ENCODE measurements at regions not wholly inside any gene's neighbourhood (a gene's known extent, or its start where the extent isn't known, plus 50 kb on each side); places are given as distances from the start of the nearest gene placed in this dataset.

DNA sequence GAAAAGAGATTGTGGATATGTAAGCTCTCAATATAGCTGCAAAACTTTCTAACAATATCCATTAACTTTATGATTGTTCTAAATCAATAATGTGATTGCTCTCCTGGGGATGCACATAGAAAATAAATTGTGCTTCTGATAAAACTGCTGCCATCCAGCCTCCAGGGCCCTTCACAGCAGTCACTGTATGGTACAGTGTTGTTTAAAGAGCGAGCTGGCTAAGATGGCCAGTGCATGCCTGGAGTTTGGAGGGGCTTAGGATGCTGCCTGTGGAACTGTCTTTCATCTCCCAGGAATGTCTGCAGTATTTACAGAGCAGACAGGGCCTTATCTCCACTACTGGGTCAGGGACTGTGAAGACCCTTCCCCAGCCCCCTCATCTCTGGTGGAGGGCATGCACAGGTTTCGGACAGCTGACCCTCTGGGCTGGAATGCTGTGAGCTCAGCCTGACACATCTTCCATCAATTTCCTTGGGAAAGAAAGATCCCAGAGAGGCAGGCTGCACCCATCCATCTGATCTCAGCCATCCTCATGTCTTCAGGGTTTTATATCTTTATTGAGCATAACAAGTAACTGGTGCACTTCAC lies 137.0 kb downstream of the PLPP3 start:
- in situ Hi-C loops (cut with MboI; ENCODE audit: low pct_unique_long_range_greater_than_20kb, low sequenced_read_pairs, unreplicated experiment): no loop called here
- DNase-seq (ENCODE audit: low spot score): no peak
- TF ChIP-seq, protein P1, sequence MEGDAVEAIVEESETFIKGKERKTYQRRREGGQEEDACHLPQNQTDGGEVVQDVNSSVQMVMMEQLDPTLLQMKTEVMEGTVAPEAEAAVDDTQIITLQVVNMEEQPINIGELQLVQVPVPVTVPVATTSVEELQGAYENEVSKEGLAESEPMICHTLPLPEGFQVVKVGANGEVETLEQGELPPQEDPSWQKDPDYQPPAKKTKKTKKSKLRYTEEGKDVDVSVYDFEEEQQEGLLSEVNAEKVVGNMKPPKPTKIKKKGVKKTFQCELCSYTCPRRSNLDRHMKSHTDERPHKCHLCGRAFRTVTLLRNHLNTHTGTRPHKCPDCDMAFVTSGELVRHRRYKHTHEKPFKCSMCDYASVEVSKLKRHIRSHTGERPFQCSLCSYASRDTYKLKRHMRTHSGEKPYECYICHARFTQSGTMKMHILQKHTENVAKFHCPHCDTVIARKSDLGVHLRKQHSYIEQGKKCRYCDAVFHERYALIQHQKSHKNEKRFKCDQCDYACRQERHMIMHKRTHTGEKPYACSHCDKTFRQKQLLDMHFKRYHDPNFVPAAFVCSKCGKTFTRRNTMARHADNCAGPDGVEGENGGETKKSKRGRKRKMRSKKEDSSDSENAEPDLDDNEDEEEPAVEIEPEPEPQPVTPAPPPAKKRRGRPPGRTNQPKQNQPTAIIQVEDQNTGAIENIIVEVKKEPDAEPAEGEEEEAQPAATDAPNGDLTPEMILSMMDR (IDR thresholded peaks at IDR 0.05; ENCODE audit: extremely low read depth, insufficient read depth, missing control alignments): no peak

DNA sequence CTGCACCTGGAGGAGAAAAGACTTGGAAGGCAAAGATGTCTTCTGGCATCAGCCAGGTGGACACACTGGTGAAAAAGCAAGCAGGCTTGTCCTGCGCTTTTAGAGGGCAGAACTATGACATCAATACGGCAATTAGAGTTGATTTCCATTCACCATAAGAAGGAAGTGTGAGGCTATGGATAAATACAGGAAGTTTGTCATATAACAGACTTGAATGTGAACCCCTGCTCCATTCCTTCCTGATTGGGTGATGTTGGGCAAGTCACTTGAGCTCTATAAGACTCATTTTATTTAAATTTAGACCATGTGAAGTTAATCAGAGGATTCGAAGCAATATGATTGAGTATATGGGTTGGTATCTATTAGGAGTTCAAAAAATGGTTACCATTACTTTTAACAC lies 137.8 kb downstream of the PLPP3 start:
- TF ChIP-seq, protein P1 (IDR thresholded peaks at IDR 0.05; ENCODE audit: extremely low read depth, insufficient read depth, missing control alignments): no peak
- in situ Hi-C loops (cut with MboI; ENCODE audit: low pct_unique_long_range_greater_than_20kb, low sequenced_read_pairs, unreplicated experiment): no loop called here
- DNase-seq (ENCODE audit: low spot score): no peak

DNA sequence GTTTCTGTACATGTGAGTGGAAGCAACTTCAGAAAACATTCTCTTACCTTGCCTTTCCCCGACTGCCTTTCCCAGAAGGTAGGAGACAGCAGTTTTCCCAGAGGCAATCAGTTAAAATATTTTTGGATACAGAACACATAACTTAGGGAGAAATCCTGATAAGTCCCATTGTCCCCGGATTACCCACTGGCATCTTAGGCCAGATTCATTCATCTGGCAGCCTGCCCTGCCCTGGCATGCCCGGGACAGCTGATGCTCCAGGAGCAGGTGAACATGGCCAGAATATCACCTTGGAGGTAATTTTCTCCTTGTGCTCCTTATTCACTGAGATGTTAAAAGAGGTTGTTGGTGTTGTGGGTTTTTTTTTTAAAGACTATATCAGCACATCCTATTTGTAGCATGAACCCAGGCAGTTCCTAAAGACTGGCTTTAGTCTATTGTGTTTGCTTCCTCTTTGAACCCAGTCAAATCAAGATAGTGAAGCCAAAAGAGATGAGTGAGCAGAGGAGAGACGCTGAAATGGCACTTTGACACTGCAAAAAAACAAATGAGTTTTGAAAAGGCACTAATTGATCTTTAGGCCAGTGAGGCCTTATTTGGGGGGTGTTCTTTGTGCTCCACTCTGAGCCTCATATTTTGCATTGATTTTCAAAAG lies 139.6 kb downstream of the PLPP3 start:
- no peak for DNase-seq (ENCODE audit: low spot score)
- in situ Hi-C loops (cut with MboI; ENCODE audit: low pct_unique_long_range_greater_than_20kb, low sequenced_read_pairs, unreplicated experiment): no loop called here
- TF ChIP-seq, protein P1 (IDR thresholded peaks at IDR 0.05; ENCODE audit: extremely low read depth, insufficient read depth, missing control alignments): no peak

DNA sequence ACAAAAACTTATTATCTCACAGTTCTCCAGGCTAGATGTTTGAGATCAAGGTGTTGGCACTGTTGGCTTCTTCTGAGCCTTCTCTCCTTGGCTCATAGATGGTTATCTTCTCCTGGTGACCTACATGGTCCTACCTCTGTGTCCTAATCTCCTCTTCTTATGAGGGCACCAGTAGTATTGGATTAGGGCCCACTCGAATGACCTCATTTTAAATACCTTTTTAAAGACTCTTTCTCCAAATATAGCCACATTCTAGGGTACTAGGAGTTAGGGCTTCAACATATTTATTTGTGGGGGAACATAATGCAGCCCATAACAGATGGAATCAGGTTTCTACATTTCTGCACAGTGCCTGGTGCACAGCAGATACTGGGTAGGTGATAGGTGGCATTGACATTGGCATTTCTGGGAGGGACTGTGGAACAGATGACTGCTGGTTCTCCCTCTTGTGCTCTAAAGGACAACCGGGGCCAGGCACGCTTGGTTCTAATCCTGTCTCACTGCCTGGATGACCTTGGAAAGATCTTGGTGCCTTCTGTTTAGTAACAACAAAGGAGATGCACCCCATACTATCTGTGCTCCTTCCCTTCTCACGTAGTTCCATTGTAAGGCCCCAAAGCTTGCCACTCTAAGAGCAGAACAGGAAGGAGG lies 140.3 kb downstream of the PLPP3 start:
- DNase-seq (ENCODE audit: low spot score): no peak
- in situ Hi-C loops (cut with MboI; ENCODE audit: low pct_unique_long_range_greater_than_20kb, low sequenced_read_pairs, unreplicated experiment): no loop called here

DNA sequence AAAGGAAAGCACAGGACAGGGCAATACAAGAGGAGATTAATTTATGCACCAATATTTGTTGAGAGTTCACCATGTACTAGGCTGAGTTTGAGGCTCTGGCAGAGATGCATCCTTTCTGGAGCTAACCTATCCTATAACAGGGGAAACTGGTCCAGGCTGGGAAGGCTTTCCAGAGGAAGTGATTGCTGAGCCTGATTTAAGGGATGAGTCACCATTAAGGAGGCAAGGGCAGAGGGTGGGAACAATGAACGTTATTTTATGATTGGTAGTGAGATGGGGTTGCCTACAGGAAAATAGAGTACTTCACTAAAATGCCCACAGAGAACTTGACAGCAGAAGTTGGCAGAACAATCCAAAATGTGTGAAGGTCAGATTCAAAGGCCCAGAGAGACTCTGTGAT lies 141.4 kb downstream of the PLPP3 start:
- TF ChIP-seq, protein P1 (IDR thresholded peaks at IDR 0.05; ENCODE audit: extremely low read depth, insufficient read depth, missing control alignments): no peak
- in situ Hi-C loops (cut with MboI; ENCODE audit: low pct_unique_long_range_greater_than_20kb, low sequenced_read_pairs, unreplicated experiment): no loop called here
- DNase-seq (ENCODE audit: low spot score): no peak

More for the DNA sequence above, 140.3 kb downstream of the PLPP3 start:
- TF ChIP-seq, protein P1 (IDR thresholded peaks at IDR 0.05; ENCODE audit: extremely low read depth, insufficient read depth, missing control alignments): no peak

DNA sequence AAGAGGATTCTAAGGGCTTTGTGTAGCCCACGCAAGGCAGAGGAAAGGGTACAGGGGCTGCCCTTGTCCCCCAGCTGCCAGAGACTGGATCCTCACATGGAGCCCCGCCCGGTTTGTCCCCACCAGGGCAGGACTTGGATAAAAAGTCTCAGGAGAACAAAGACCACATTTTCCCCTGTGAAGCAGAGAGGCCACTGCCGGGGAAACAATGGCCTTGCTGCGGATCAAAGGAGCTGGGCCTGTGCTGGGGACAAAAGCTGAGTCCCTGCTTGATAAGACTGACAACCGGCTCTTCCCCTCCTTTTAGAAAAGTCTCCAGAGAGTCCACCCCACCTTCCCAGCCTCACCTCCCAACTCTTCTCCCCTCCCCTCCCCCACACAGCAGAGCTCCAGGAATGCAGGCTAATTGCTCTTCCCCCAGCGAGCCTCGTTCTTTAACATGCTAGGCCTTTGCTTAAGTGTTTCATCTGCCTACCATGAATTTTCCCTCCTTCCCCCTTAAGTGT lies 142.4 kb downstream of the PLPP3 start:
- TF ChIP-seq, protein P1 (IDR thresholded peaks at IDR 0.05; ENCODE audit: extremely low read depth, insufficient read depth, missing control alignments): no peak
- in situ Hi-C loops (cut with MboI; ENCODE audit: low pct_unique_long_range_greater_than_20kb, low sequenced_read_pairs, unreplicated experiment): no loop called here
- no peak for DNase-seq (ENCODE audit: low spot score)
